Panc1 (cell line): ENCODE measurements at regions not wholly inside any gene's neighbourhood (a gene's known extent, or its start where the extent isn't known, plus 50 kb on each side); places are given as distances from the start of the nearest gene placed in this dataset.

Experiments used
- ATAC-seq: fragments of 200-7000 bp; cut with Tn5 transposase; 2 replicates; pipeline ENCODE4 v1.9.1; 2020; ENCODE audit warnings: mild to moderate bottlenecking, moderate library complexity
- BruUV-seq: library from RNA; stranded (reverse); fragments of 400-500 nt; replicated peaks from 2 replicates; lab custom pipeline; 2021; lab: Mats Ljungman, UMichigan
- CTCF ChIA-PET: fragments of 300-600 bp; sonication (Branson Sonifier 250); formaldehyde crosslinking; loops from one replicate; lab custom pipeline; 2022; ENCODE audit warnings: antibody characterized with exemption; lab: Charles Lee
- POLR2A ChIA-PET: fragments of 300-600 bp; sonication (Branson Sonifier 250); formaldehyde crosslinking; loops from one replicate; lab custom pipeline; 2022; ENCODE audit warnings: antibody characterized with exemption; lab: Charles Lee
- DNase-seq: peaks from one replicate; pipeline ENCODE4 v3.0.0-alpha.2; 2010; ENCODE audit warnings: low read depth, low spot score
- H3K27ac ChIP-seq: 2 replicates; pipeline ENCODE4 v1.5.1; 2011; ENCODE audit warnings: mild to moderate bottlenecking, low read length, inconsistent platforms
- H3K27me3 ChIP-seq: fragments of 200-500 bp; sonication (Bioruptor generic); 2 replicates; pipeline ENCODE4 v1.6.0; 2014; ENCODE audit warnings: low read length, inconsistent platforms; ENCODE audit not compliant: control insufficient read depth, insufficient read depth
- H3K36me3 ChIP-seq: fragments of 200-500 bp; sonication (Bioruptor generic); 2 replicates; pipeline ENCODE4 v1.5.1; 2014; ENCODE audit warnings: inconsistent platforms, mild to moderate bottlenecking, low read length, moderate library complexity; ENCODE audit not compliant: control insufficient read depth, insufficient read depth
- H3K4me1 ChIP-seq: 2 replicates; pipeline ENCODE4 v1.5.1; 2011; ENCODE audit warnings: inconsistent platforms, mild to moderate bottlenecking, low read length, moderate library complexity; ENCODE audit not compliant: control insufficient read depth, insufficient read depth
- H3K4me3 ChIP-seq, 2 experiments: 2 replicates each; pipeline ENCODE4 v1.5.1; 2011 to 2012; ENCODE audit warnings: low read depth in 2 of 2, low read length in 2 of 2, mild to moderate bottlenecking in 2 of 2, inconsistent platforms in 1 of 2, moderate library complexity in 1 of 2
- H3K9me3 ChIP-seq: fragments of 200-500 bp; sonication (Bioruptor generic); 2 replicates; pipeline ENCODE4 v1.5.1; 2014; ENCODE audit warnings: low read depth, mild to moderate bottlenecking, inconsistent platforms, low read length, moderate library complexity; ENCODE audit not compliant: control insufficient read depth, insufficient read depth
- CTCF ChIP-seq: fragments of 450-650 bp; IDR thresholded peaks from 2 replicates; pipeline ENCODE4 v1.5.1; 2017; ENCODE audit warnings: mild to moderate bottlenecking
- POLR2AphosphoS5 ChIP-seq: IDR thresholded peaks from 2 replicates; pipeline ENCODE4 v1.6.1; 2012; ENCODE audit warnings: mild to moderate bottlenecking, low read depth, low read length, moderate library complexity
- REST ChIP-seq, 2 experiments: IDR thresholded peaks; 2 replicates each; pipeline ENCODE4 v1.6.1; 2011 to 2012; ENCODE audit warnings: low read depth in 2 of 2, control low read depth in 1 of 2, low read length in 1 of 2, mild to moderate bottlenecking in 1 of 2, moderate library complexity in 1 of 2; ENCODE audit not compliant: insufficient read depth in 1 of 2
- SIN3A ChIP-seq: IDR thresholded peaks from 2 replicates; pipeline ENCODE4 v1.6.1; 2012; ENCODE audit warnings: low read depth, mild to moderate bottlenecking, low read length, moderate library complexity, borderline replicate concordance; ENCODE audit not compliant: insufficient read depth
- TCF7L2 ChIP-seq: IDR thresholded peaks from 2 replicates; pipeline ENCODE4 v1.6.1; 2011; ENCODE audit warnings: mild to moderate bottlenecking, low read depth, low read length, inconsistent platforms
- in situ Hi-C: cut with HindIII; loops from 2 replicates; pipeline ENCODE4 v1.10.0; 2016; ENCODE audit warnings: low sequenced_read_pairs, low pct_unique_long_range_greater_than_20kb
- intact Hi-C: fragments of 100-400 bp; cut with micrococcal nuclease; formaldehyde crosslinking; loops from one replicate; pipeline ENCODE4 v1.10.0; 2022; ENCODE audit not compliant: unreplicated experiment

GRCh38 chr2:133787207-133787606, 218.9 kb upstream of the NCKAP5 start:
- ATAC-seq = no peak
- DNase-seq = no peak
- in situ Hi-C loops = no loop called here

GRCh38 chr2:133787651-133788050, 219.4 kb upstream of the NCKAP5 start:
- POLR2A ChIA-PET = no interaction called here
- no peaks in the 10 kb centered on the region for H3K4me1 ChIP-seq
- ATAC-seq (no peak), DNase-seq (no peak)
- in situ Hi-C loops = no loop called here
- H3K4me3 ChIP-seq = no peak overlapping the region
- BruUV-seq = no TSS peak
- CTCF ChIA-PET = no interaction called here
- H3K9me3 ChIP-seq = no peaks in the 10 kb centered on the region
- H3K27ac ChIP-seq = no peak overlapping the region
- intact Hi-C loops = no loop called here
- TF ChIP-seq SIN3A (no peak), REST (IDR thresholded peaks at IDR 0.05; ENCODE audit: insufficient read depth in 1 of 2, low read depth in 2 of 2, low read length in 1 of 2) (no peak), POLR2AphosphoS5 (no peak), TCF7L2 (no peak), CTCF (no peak)
- no peaks in the 10 kb centered on the region for H3K36me3 ChIP-seq
- no peaks in the 10 kb centered on the region for H3K27me3 ChIP-seq

More at GRCh38 chr2:133787207-133787606, 218.9 kb upstream of the NCKAP5 start:
- CTCF ChIA-PET = no interaction called here
- POLR2A ChIA-PET = no interaction called here
- Histone ChIP-seq H3K4me3 (no peak overlapping the region), H3K9me3 (no peaks in the 10 kb centered on the region), H3K27me3 (no peaks in the 10 kb centered on the region), H3K36me3 (no peaks in the 10 kb centered on the region), H3K27ac (no peak overlapping the region), H3K4me1 (no peaks in the 10 kb centered on the region)
- intact Hi-C loops = no loop called here
- BruUV-seq = no TSS peak
- TF ChIP-seq CTCF (no peak), POLR2AphosphoS5 (no peak), SIN3A (no peak), TCF7L2 (no peak), REST (IDR thresholded peaks at IDR 0.05; ENCODE audit: insufficient read depth in 1 of 2, low read depth in 2 of 2, low read length in 1 of 2) (no peak)
